ENCODE measurements at regions not wholly inside any gene's neighbourhood (a gene's known extent, or its start where the extent isn't known, plus 50 kb on each side); places are given as distances from the start of the nearest gene placed in this dataset.

GRCh38 chr18:22048932-22049615 lies 120.3 kb upstream of the GATA6 start:
- no peak overlapping the region for H3K27ac ChIP-seq
- DNase-seq = no peak
- no peak for TF ChIP-seq CTCF (IDR thresholded peaks at IDR 0.05; ENCODE audit: low read depth, low read length)
- no peaks in the 10 kb centered on the region for H3K36me3 ChIP-seq
- H3K4me3 ChIP-seq (ENCODE audit: low read depth, low read length) = no peak overlapping the region
- H3K9me3 ChIP-seq (ENCODE audit: severe bottlenecking) = no peaks in the 10 kb centered on the region
- no peaks in the 10 kb centered on the region for H3K27me3 ChIP-seq (ENCODE audit: insufficient read depth, low read depth, severe bottlenecking)

- no peak for TF ChIP-seq CTCF (IDR thresholded peaks at IDR 0.05; ENCODE audit: low read depth, low read length)
- no peaks in the 10 kb centered on the region for H3K36me3 ChIP-seq
- no peak for DNase-seq
- no peaks in the 10 kb centered on the region for H3K27me3 ChIP-seq (ENCODE audit: insufficient read depth, low read depth, severe bottlenecking)
- H3K9me3 ChIP-seq (ENCODE audit: severe bottlenecking) = no peaks in the 10 kb centered on the region
- H3K4me3 ChIP-seq (ENCODE audit: low read depth, low read length) = no peak overlapping the region
- H3K27ac ChIP-seq = no peak overlapping the region
Observed at GRCh38 chr18:22052405-22053105, 116.8 kb upstream of the GATA6 start.

- no peak overlapping the region for H3K4me3 ChIP-seq (ENCODE audit: low read depth, low read length)
- H3K36me3 ChIP-seq = no peaks in the 10 kb centered on the region
- H3K27me3 ChIP-seq (ENCODE audit: insufficient read depth, low read depth, severe bottlenecking) = no peaks in the 10 kb centered on the region
- H3K9me3 ChIP-seq (ENCODE audit: severe bottlenecking) = no peaks in the 10 kb centered on the region
- no peak for TF ChIP-seq CTCF (IDR thresholded peaks at IDR 0.05; ENCODE audit: low read depth, low read length)
- H3K27ac ChIP-seq = no peak overlapping the region
- no peak for DNase-seq
Observed at GRCh38 chr18:22055466-22056238, 113.7 kb upstream of the GATA6 start.

DNA sequence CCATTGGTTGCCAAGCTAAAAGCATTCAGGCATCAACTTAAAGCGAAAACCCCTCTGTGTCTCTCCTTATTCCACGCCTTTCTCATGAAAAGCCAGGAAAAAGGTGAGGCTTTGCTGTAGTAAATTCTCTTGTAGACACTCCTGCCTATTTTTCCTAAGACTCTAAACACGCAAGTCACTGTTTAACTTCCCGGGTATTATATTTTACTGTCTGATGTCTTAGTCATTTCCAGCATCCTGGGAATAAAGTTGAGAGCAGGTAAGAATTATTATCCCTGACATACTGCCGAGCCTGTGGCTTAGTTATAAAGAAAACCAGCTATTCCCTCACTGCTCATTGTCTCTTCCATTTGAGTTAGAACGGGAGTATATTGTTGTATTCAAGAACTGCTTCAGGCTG lies 112.4 kb upstream of the GATA6 start:
- H3K27ac ChIP-seq = no peak overlapping the region
- no peak for TF ChIP-seq CTCF (IDR thresholded peaks at IDR 0.05; ENCODE audit: low read depth, low read length)
- no peaks in the 10 kb centered on the region for H3K9me3 ChIP-seq (ENCODE audit: severe bottlenecking)

GRCh38 chr18:22057908-22058527 lies 111.4 kb upstream of the GATA6 start:
- no peaks in the 10 kb centered on the region for H3K27me3 ChIP-seq (ENCODE audit: insufficient read depth, low read depth, severe bottlenecking)
- no peak for TF ChIP-seq CTCF (IDR thresholded peaks at IDR 0.05; ENCODE audit: low read depth, low read length)
- H3K9me3 ChIP-seq (ENCODE audit: severe bottlenecking) = no peaks in the 10 kb centered on the region
- DNase-seq = no peak
- no peak overlapping the region for H3K27ac ChIP-seq
- H3K36me3 ChIP-seq = no peaks in the 10 kb centered on the region
- H3K4me3 ChIP-seq (ENCODE audit: low read depth, low read length) = no peak overlapping the region

More for the DNA sequence above, 112.4 kb upstream of the GATA6 start:
- no peak for DNase-seq
- H3K27me3 ChIP-seq (ENCODE audit: insufficient read depth, low read depth, severe bottlenecking) = no peaks in the 10 kb centered on the region
- H3K4me3 ChIP-seq (ENCODE audit: low read depth, low read length) = no peak overlapping the region
- H3K36me3 ChIP-seq = no peaks in the 10 kb centered on the region
